ENCODE measurements at regions not wholly inside any gene's neighbourhood (a gene's known extent, or its start where the extent isn't known, plus 50 kb on each side); places are given as distances from the start of the nearest gene placed in this dataset.
A peak's percentile ranks its signal among the peaks of the same experiment; 100 is the strongest.

- H3K4me3 ChIP-seq, result no peak overlapping the region
- peaks cover 4 to 37% of the 10 kb centered on the region in 2 donors for H3K4me1 ChIP-seq
- TF ChIP-seq CTCF (IDR thresholded peaks at IDR 0.05), result no peak
- peak in 1 of 2 donors; percentile 65 for DNase-seq (ENCODE audit: low spot score in 2 of 2)
- no peaks in the 10 kb centered on the region for H3K27me3 ChIP-seq
- H3K9me3 ChIP-seq, result no peaks in the 10 kb centered on the region
- peak overlapping the region in 1 of 2 donors; percentile 37 for H3K27ac ChIP-seq
- H3K36me3 ChIP-seq, result no peaks in the 10 kb centered on the region
- intact Hi-C loops (cut with DNase I), result loop anchor here (5.0 kb wide), 1 partner anchor 86 kb away; no protein-coding TSS in a partner anchor
These were observed 74.7 kb downstream of the PSMG1 start for GRCh38 chr21:39108291-39109162.

- TF ChIP-seq CTCF (IDR thresholded peaks at IDR 0.05), result no peak
- DNase-seq (ENCODE audit: low spot score in 2 of 2), result peak in 1 of 2 donors; percentile 50
- Histone ChIP-seq H3K4me1 (peaks cover 0 to 29% of the 10 kb centered on the region in 2 donors), H3K27ac (no peak overlapping the region), H3K36me3 (no peaks in the 10 kb centered on the region), H3K9me3 (no peaks in the 10 kb centered on the region), H3K27me3 (no peaks in the 10 kb centered on the region), H3K4me3 (no peak overlapping the region)
- intact Hi-C loops (cut with DNase I), result loop anchor here (5.0 kb wide), 1 partner anchor 85 kb away; no protein-coding TSS in a partner anchor
These were observed 75.5 kb downstream of the PSMG1 start for GRCh38 chr21:39107739-39108138.

GRCh38 chr21:39106881-39107462 is 76.3 kb downstream of the PSMG1 start:
- H3K36me3 ChIP-seq, result no peaks in the 10 kb centered on the region
- no peak overlapping the region for H3K4me3 ChIP-seq
- intact Hi-C loops (cut with DNase I), result loop anchor here (5.0 kb wide), 1 partner anchor 85 kb away; no protein-coding TSS in a partner anchor
- no peak for TF ChIP-seq CTCF (IDR thresholded peaks at IDR 0.05)
- H3K27ac ChIP-seq, result no peak overlapping the region
- peak in 1 of 2 donors; percentile 53 for DNase-seq (ENCODE audit: low spot score in 2 of 2)
- peaks cover 0 to 25% of the 10 kb centered on the region in 2 donors for H3K4me1 ChIP-seq
- H3K27me3 ChIP-seq, result no peaks in the 10 kb centered on the region
- no peaks in the 10 kb centered on the region for H3K9me3 ChIP-seq

GRCh38 chr21:39105836-39106235 is 77.4 kb downstream of the PSMG1 start:
- Histone ChIP-seq H3K36me3 (no peaks in the 10 kb centered on the region), H3K27ac (no peak overlapping the region), H3K27me3 (no peaks in the 10 kb centered on the region), H3K4me3 (no peak overlapping the region), H3K4me1 (peaks cover 0 to 18% of the 10 kb centered on the region in 2 donors), H3K9me3 (no peaks in the 10 kb centered on the region)
- intact Hi-C loops (cut with DNase I), result loop anchor here (5.0 kb wide), 1 partner anchor 84 kb away; no protein-coding TSS in a partner anchor
- TF ChIP-seq CTCF (IDR thresholded peaks at IDR 0.05), result no peak
- no peak for DNase-seq (ENCODE audit: low spot score in 2 of 2)

- intact Hi-C loops (cut with DNase I), result loop anchor here (5.0 kb wide), 1 partner anchor 83 kb away; no protein-coding TSS in a partner anchor
- peak overlapping the region; percentile 32 to 69 for H3K27ac ChIP-seq
- TF ChIP-seq CTCF (IDR thresholded peaks at IDR 0.05), result no peak
These were observed 77.9 kb downstream of the PSMG1 start for GRCh38 chr21:39105341-39105765.

More at GRCh38 chr21:39105341-39105765, 77.9 kb downstream of the PSMG1 start:
- H3K27me3 ChIP-seq, result no peaks in the 10 kb centered on the region
- DNase-seq (ENCODE audit: low spot score in 2 of 2), result peak in 1 of 2 donors; percentile 56
- no peak overlapping the region for H3K4me3 ChIP-seq
- H3K4me1 ChIP-seq, result peaks cover 0 to 15% of the 10 kb centered on the region in 2 donors
- H3K36me3 ChIP-seq, result no peaks in the 10 kb centered on the region
- H3K9me3 ChIP-seq, result no peaks in the 10 kb centered on the region
